GM18873 (cell line): ENCODE measurements at regions not wholly inside any gene's neighbourhood (a gene's known extent, or its start where the extent isn't known, plus 50 kb on each side); places are given as distances from the start of the nearest gene placed in this dataset.
"Not testable (repeated sequence)": the region's sequence is repeated elsewhere in the genome, so short reads cannot be mapped to it uniquely, and the experiment has no call there.

Experiments
- ATAC-seq: cut with Tn5 transposase; IDR thresholded peaks from one replicate; pipeline ENCODE4 v1.9.1; 2021; ENCODE audit warnings: mild to moderate bottlenecking, moderate library complexity, moderate number of reproducible peaks; ENCODE audit not compliant: unreplicated experiment, low FRiP score

GRCh38 chr22:25390297-25391240 lies 171.1 kb downstream of the CRYBB2 start:
- ATAC-seq: no peak

GRCh38 chr22:25392584-25392983 lies 171.9 kb upstream of the GRK3 start:
- no peak for ATAC-seq

- ATAC-seq: no peak
These were observed 171.2 kb upstream of the GRK3 start for GRCh38 chr22:25393121-25393805.

- no peak for ATAC-seq
These were observed 169.0 kb upstream of the GRK3 start for GRCh38 chr22:25395468-25395867.

- no peak for ATAC-seq
These were observed 168.6 kb upstream of the GRK3 start for GRCh38 chr22:25395915-25396314.

GRCh38 chr22:25396615-25397200 lies 167.8 kb upstream of the GRK3 start:
- no peak for ATAC-seq

GRCh38 chr22:25397616-25398015 lies 166.9 kb upstream of the GRK3 start:
- no peak for ATAC-seq

GRCh38 chr22:25398591-25399062 lies 165.8 kb upstream of the GRK3 start:
- not testable (repeated sequence) for ATAC-seq

GRCh38 chr22:25399649-25400151 lies 164.8 kb upstream of the GRK3 start:
- no peak for ATAC-seq

GRCh38 chr22:25402160-25402500 lies 162.3 kb upstream of the GRK3 start:
- ATAC-seq: no peak

GRCh38 chr22:25402501-25403283 lies 161.8 kb upstream of the GRK3 start:
- no peak for ATAC-seq

- ATAC-seq: no peak
These were observed 161.1 kb upstream of the GRK3 start for GRCh38 chr22:25403284-25403810.

GRCh38 chr22:25403811-25404471 lies 160.5 kb upstream of the GRK3 start:
- no peak for ATAC-seq

- ATAC-seq: no peak
These were observed 159.9 kb upstream of the GRK3 start for GRCh38 chr22:25404556-25404927.

- ATAC-seq: no peak
These were observed 159.3 kb upstream of the GRK3 start for GRCh38 chr22:25404928-25405816.

GRCh38 chr22:25405841-25406509 lies 158.5 kb upstream of the GRK3 start:
- no peak for ATAC-seq

GRCh38 chr22:25406510-25407210 lies 157.8 kb upstream of the GRK3 start:
- no peak for ATAC-seq
